GM06990 (cell line): ENCODE measurements at regions not wholly inside any gene's neighbourhood (a gene's known extent, or its start where the extent isn't known, plus 50 kb on each side); places are given as distances from the start of the nearest gene placed in this dataset.

Experiments
- DNase-seq: peaks from one replicate; pipeline ENCODE4 v3.0.0-alpha.2; 2011; ENCODE audit not compliant: insufficient read length; ENCODE audit errors: extremely low read depth
- H3K27me3 ChIP-seq: replicated peaks from 2 replicates; pipeline ENCODE4 v1.6.0; 2011; ENCODE audit warnings: low read length; ENCODE audit not compliant: control insufficient read depth, insufficient read depth
- H3K36me3 ChIP-seq: 2 replicates; pipeline ENCODE4 v1.5.1; 2011; ENCODE audit warnings: low read length; ENCODE audit not compliant: control insufficient read depth, insufficient read depth
- H3K4me3 ChIP-seq: replicated peaks from 2 replicates; pipeline ENCODE4 v1.5.1; 2011; ENCODE audit warnings: low read depth, mild to moderate bottlenecking, control low read depth, low read length
- CTCF ChIP-seq: IDR thresholded peaks from 2 replicates; pipeline ENCODE4 v1.5.1; 2011; ENCODE audit warnings: low read length, control low read depth, mild to moderate bottlenecking, inconsistent platforms; ENCODE audit not compliant: insufficient read depth, poor library complexity, severe bottlenecking

GRCh38 chr4:13142191-13142590 lies 341.9 kb downstream of the RAB28 start:
- Histone ChIP-seq H3K4me3 (no peak overlapping the region), H3K36me3 (no peaks in the 10 kb centered on the region), H3K27me3 (no peaks in the 10 kb centered on the region)
- DNase-seq, result no peak
- no peak for TF ChIP-seq CTCF

- H3K4me3 ChIP-seq, result no peak overlapping the region
- TF ChIP-seq CTCF, result no peak
- H3K27me3 ChIP-seq, result no peaks in the 10 kb centered on the region
- H3K36me3 ChIP-seq, result no peaks in the 10 kb centered on the region
- DNase-seq, result no peak
Observed at GRCh38 chr4:13137390-13137789, 346.8 kb downstream of the RAB28 start.

DNA sequence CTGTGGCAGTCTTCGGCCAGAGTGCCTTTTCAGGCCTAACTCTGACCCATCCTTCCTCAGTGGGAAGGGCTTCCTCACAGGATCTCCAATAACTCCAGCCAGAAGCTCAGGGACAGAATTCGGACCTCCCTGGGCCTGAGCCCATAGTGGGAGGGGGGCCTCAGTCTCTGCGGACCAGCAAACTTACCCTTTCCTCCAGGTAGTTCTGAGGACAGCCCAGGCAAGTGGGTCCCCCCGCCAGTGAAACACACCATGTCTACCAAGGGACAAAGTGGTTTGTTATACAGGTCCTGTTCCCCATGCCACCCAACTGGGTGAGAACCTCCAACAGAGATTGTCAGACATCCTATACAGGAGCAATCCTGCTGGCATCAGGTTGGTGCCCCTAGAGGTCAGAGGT lies 350.4 kb downstream of the RAB28 start:
- H3K36me3 ChIP-seq, result no peaks in the 10 kb centered on the region
- H3K27me3 ChIP-seq, result no peaks in the 10 kb centered on the region
- no peak for TF ChIP-seq CTCF
- H3K4me3 ChIP-seq, result no peak overlapping the region
- no peak for DNase-seq

DNA sequence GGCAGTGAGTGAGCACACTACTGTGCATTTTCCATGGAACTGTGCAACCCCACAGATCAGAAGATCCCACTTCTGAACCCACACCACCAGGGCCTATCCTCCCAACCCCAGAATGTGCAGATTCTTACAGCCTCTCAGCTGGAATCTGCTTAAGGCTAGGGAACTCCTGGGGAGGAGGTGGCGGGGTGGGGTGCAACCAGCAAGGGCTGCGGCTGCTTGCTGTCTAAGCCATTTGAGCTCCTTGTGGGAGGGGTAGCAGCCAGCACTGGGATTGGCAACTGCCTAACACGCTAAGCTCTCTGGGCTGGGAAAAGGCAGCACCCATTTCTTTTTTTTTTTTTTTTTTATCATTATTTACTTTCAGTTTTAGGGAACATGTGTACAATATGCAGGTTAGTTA lies 353.3 kb downstream of the RAB28 start:
- DNase-seq, result no peak
- TF ChIP-seq CTCF, result no peak
- Histone ChIP-seq H3K36me3 (no peaks in the 10 kb centered on the region), H3K4me3 (no peak overlapping the region), H3K27me3 (no peaks in the 10 kb centered on the region)

GRCh38 chr4:13129095-13129494 lies 355.0 kb downstream of the RAB28 start:
- TF ChIP-seq CTCF, result no peak
- no peak for DNase-seq
- no peak overlapping the region for H3K4me3 ChIP-seq
- no peaks in the 10 kb centered on the region for H3K36me3 ChIP-seq
- no peaks in the 10 kb centered on the region for H3K27me3 ChIP-seq
